HG02870 (cell line): ENCODE measurements at regions not wholly inside any gene's neighbourhood (a gene's known extent, or its start where the extent isn't known, plus 50 kb on each side); places are given as distances from the start of the nearest gene placed in this dataset.
"Not testable (repeated sequence)": the region's sequence is repeated elsewhere in the genome, so short reads cannot be mapped to it uniquely, and the experiment has no call there.

Experiments
- ATAC-seq: cut with Tn5 transposase; IDR thresholded peaks from one replicate; pipeline ENCODE4 v1.9.1; 2021; ENCODE audit warnings: mild to moderate bottlenecking, moderate library complexity; ENCODE audit not compliant: unreplicated experiment

- no peak for ATAC-seq
Observed at GRCh38 chr2:193480187-193480586, 1285.5 kb upstream of the TMEFF2 start.

DNA sequence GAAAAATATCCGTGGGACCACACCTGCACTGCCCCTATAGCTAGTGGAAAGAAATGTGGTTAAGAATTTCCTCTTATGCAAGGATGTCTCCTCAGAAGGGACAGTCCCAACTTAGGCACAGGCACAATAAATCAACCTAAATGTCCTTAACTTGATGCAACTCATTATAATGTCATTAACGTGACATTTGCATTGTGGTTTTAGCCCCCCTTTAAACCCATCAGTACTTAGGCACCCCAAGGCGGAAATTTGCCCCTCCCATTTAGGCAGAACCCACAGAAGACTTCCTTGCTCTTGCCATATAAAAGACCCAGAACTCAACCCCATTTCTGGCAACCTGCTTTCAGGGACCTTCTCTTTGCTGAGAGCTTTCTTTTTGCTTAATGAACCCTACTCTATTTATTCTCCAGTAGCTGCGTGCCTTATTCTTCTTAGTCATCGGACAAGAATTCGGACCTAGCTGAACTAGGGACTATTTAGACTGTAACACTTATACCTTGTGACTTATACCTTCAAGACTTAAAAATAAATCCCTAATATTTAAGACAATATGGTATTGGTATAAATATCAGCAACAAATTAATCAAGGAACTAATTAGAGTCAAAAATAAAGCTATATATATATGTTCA, 1281.6 kb upstream of the TMEFF2 start:
- peak; percentile 46 for ATAC-seq

DNA sequence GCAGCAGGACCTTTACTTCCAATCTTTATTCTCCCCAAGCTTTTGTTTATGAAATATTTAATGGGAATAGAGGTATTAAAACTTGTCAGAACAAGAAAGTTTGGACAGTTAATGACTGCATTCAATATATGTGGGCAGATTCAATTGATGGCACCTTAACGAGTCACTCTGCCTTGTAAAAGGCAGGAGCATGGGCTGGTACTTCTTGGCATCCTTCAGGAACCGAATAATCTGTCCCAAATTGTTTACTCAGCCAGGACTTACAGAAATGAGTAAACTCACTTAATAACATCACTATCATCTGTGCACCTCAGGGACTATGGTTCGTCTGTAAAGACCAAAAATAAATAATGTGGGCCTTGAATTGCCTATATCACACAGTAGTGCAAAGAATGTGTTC, 1280.3 kb upstream of the TMEFF2 start:
- ATAC-seq: no peak

DNA sequence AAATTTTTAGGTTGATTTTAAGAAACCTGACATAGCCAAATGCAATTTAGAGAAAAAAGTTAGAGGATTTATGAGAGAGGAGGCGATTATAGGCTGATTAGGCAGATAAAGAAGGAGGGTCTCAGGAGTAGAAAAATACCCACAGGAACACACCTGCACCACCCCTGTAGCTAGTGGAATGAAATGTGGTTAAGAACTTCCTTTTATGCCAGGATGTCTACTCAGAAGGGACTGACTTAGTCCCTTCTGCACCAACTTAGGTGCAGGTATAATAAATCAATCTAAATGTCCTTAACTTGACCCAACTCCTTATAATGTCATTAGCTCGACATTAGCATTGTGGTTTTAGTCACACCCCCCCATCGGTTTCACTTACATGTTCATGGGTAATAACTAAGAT, 1274.5 kb upstream of the TMEFF2 start:
- no peak for ATAC-seq

GRCh38 chr2:193467276-193467987, 1272.7 kb upstream of the TMEFF2 start:
- no peak for ATAC-seq

DNA sequence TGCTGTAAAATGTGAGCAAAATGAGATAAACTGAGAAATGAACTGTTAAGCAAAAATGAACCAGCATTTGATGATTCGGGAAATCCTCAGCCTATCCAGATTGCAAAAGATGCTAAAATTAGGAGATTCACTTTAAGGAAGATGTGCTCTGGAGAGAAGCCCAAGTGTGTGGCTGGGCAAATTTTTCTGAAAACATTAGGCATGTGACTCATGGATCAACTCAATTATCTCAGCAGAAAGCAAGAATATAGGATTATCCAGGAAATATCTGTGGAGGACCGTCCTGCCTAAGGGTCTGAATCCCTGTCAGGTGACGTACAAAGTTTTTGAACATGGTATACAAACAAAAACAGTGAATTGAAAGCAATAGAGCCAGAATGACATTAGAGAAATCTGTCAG, 1268.3 kb upstream of the TMEFF2 start:
- ATAC-seq: no peak

- no peak for ATAC-seq
Observed at GRCh38 chr2:193462411-193462810, 1267.7 kb upstream of the TMEFF2 start.

DNA sequence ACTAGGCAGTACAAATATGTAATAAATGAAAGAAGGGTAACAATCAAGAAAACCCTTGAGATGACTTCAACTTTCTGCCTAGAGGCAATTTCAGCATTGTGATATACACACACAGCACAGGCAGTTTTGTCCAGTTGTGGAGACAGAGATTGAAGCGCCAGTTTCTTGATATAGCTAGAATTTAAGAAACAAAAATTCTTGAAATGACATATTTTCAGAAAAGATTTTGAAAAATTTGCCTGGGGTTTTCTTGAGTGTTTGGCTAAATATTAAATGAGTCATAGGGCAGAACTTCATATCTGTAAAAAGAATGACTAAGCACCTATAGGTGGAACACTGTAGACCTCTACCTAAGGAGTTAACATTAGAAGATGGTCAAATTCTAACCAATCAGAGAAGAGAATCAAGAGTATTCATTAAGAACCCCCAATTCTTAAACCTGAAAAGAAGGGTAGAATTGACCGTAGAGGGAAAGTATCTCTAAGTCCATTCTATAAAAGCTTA, 1266.8 kb upstream of the TMEFF2 start:
- ATAC-seq: no peak

DNA sequence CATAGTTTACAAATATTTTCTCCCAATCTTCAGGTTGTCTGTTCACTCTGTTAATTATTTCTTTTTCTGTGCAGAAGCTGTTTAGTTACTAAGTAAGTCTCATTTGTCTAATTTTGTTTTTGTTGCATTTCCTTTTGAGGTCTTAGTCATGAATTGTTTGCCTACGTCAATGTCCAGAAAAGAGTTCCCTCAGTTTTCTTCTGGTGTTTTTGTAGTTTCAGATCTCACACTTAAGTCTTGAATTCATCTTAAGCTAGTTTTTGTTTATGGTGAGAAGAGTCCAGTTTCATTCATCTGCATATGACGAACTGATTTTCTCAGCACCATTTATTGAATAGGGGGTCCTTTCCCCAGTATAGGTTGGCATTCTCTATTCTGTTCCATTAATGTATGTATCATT, 1252.2 kb upstream of the TMEFF2 start:
- ATAC-seq: no peak

DNA sequence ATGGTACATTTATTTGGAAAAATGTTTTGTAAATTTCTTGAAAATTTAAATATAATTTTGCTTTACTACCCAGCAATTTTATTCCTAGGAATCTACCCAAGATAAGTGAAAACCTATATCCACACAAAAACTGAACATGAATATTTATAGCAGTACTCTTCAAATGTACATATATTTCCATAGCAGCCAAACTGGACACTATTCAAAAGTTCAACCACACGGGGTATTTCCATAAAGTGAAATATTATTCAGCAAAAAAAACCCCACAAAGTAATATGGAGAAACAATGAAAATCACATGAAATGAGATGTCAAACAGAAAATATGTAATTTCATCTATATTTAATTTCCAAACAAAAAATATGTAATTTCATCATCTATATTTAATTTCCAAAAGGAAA, 1247.6 kb upstream of the TMEFF2 start:
- ATAC-seq: no peak

DNA sequence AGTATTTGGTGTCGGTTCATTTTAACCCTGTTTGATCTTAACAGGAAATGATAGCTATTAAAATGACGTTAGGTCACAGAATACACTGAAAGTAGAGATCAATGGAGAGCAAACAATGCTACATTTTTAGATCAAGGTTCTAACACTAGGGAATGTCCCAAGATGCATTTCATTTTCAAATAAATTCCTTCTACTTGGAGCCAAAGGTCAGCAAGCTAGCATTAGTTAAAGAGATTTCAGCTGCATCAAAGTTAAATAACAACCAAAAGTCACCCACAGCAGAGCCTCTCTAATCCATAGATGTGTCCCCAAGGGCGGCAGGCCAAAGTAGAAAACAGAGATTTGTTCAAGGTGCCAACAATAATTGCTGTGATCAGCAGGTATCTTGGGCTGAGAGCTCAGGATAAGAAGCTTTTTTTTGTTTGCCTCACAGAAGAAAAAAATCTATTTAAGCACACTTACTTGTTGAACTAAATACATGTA, 1233.6 kb upstream of the TMEFF2 start:
- ATAC-seq: no peak

DNA sequence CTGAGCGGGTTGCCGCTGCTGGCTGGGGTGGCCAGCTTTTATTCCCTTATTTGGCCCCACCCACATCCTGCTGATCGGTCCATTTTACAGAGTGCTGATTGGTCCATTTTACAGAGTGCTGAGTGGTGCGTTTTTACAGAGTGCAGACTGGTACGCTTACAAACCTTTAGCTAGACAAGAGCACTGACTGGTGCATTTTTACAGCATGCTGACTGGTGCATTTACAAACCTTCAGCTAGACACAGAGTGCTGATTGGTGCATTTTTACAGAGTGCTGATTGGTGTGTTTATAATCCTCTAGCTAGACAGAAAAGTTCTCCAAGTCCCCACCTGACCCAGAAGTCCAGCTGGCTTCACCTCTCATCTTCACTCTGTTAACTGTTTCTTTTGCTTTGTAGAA, 1217.6 kb upstream of the TMEFF2 start:
- not testable (repeated sequence) for ATAC-seq

- no peak for ATAC-seq
Observed at GRCh38 chr2:193409951-193410350, 1215.2 kb upstream of the TMEFF2 start.

- no peak for ATAC-seq
Observed at GRCh38 chr2:193382583-193382982, 1187.8 kb upstream of the TMEFF2 start.

GRCh38 chr2:193377789-193378188, 1183.1 kb upstream of the TMEFF2 start:
- peak; percentile 78 for ATAC-seq

GRCh38 chr2:193373120-193373519, 1178.4 kb upstream of the TMEFF2 start:
- ATAC-seq: no peak

GRCh38 chr2:193371200-193371599, 1176.5 kb upstream of the TMEFF2 start:
- no peak for ATAC-seq

DNA sequence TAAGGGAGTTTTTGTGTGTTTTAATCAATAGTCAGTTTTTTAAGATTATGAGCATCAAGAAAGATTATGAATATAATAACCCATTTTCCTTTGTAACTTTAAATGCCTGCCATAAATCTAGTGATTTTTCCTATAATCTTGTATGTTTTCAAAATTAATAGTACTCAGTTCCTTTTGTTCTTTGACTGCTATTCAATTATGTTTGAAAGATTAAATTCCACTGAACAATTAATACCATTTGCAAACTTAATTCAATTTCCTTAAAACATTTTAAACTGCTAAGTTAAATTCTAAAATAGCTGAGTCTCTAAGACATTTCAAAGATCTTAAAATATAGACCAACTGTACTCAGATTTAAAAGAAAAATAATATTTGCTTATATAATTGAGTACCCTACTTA, 1173.9 kb upstream of the TMEFF2 start:
- no peak for ATAC-seq

- no peak for ATAC-seq
Observed at GRCh38 chr2:193357508-193357907, 1162.8 kb upstream of the TMEFF2 start.

DNA sequence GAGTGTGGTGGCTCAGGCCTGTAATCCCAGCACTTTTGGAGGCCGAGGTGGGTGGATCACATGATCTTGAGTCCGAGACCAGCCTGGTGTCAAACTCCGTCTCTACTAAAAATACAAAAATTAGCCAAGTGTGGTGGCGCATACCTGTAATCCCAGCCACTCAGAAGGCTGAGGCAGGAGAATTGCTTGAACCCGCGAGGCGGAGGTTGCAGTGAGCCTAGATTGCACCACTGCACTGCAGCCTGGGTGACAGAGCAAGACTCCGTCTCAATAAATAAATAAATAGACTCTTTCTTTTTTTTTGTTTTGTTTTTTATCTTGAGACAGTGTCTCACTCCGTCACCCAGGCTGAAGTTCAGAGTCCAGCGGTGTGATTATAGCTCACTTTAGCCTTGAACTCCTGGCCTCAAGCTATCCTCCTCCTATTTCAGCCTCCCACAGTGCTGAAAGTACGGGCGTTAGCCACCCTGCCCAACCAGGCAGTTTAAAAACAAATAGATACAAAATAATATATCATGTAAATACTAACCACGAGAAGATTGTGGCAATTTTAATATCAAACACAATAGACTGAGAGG, 1158.0 kb upstream of the TMEFF2 start:
- ATAC-seq: not testable (repeated sequence)

GRCh38 chr2:193350509-193350908, 1155.8 kb upstream of the TMEFF2 start:
- no peak for ATAC-seq

DNA sequence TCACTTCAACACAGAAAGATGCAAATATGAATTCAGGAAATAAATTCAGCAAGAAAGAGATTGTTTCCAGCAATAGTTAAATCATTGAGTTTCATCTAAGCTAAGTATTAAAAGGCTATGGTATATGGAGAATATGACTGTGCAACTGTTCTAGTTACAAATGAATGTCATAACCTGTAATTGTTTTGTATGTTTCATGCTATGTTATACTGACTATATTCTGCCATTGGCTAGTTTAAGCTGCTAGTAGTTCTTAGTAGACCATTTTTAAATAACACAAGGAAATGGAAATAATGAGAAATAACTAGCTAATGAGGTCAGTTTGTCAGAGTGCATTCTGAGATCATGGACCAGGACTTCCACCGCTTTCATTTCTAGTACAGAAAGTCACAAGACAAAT, 1154.9 kb upstream of the TMEFF2 start:
- no peak for ATAC-seq
